GM19438 (cell line): ENCODE measurements at regions not wholly inside any gene's neighbourhood (a gene's known extent, or its start where the extent isn't known, plus 50 kb on each side); places are given as distances from the start of the nearest gene placed in this dataset.

Source experiments
- ATAC-seq: cut with Tn5 transposase; IDR thresholded peaks from one replicate; pipeline ENCODE4 v1.9.1; 2021; ENCODE audit warnings: low read depth; ENCODE audit not compliant: unreplicated experiment

DNA sequence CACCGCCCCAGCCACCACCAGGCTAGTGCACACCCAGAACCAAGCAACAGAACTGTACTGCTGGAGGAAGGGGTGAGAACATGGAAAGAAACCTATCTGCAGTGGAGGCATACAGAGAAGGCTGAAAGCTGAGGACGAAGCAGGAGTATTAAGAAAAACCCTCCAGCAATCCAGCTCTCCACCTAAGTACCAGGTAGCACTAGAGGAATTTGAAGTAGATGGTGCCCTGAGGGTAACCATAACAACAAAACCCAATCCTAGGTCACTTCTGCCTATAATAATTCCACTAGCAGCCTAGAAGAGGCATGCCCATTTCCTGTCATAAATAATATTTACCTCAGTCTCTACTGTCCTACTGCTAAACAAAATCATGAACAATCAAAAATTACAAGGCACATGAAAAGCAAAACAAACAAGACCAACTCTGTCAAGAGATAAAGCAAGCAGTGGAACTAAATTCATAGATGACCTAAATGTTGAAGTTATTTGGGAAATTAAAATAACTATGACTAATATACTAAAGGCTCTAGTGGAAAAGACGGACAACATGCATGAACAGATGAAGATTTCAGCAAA, 51.1 kb downstream of the HYCC1 start:
- ATAC-seq: no peak

DNA sequence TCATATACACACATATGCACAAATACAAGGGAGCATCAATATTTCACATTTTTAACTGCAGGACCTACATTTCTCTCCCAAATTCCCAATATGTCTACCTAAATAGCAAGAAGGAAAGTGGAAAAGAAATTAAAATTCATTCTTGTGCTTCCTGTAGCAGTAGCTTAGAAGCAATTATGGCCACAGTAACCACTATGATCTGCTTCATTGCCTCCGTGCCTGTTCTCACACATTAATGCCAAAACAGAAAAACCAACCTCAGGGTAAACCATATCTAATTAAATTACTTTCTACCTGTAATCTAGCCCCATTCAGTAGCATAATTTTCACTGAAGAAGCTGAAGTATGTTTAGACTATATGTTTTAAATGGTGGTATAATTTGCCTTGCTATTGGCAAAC, 55.2 kb downstream of the HYCC1 start:
- no peak for ATAC-seq

DNA sequence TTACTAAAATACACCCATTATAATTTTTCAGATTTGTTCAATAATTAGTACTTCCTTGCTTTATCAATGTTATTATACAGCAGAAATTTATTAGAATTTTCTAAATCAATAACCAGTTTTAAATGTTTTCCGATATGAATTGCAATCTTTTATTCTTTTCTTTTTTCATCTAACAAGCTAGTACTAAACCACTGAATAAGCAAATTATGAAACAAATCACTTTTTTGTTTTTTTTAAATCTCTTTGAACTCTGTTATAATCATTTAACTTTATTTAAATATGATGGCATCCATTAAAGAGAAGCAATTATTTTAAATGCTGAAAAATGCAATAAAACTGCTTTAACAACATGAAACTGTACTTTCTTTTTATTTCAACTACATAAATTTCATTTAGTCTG, 59.7 kb downstream of the HYCC1 start:
- ATAC-seq: no peak

DNA sequence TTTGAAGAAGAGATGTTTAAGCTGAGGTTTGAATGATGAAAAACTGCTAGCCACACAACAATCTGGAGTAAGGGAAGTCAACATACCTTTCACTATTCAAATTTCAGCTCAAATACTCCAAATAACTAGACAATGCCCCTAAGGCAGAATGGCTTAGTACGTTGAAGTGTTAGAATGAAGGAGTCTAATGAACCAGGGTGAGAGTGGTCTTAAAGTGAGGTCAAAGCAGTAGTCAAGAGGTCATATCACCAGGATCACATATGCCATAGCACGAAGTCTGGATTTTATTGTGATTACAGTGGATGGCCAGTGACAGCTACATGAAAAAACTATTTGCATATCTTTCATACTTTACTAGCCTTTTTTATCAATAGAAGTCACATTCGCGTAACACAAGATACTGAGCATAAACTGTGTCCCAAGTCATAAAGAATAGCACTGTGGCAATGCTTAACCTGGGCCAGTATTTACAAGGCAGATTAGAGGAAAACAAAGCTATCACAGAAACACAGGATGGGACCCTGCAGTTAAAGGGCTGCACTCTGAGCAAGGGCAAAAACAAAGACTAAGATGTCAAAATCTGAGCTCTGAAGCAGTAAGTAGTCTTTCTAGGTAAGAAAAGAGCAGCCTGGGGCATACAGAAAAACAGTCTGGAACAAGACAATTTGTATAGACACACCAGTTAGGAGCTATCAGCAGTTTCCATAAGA, 61.5 kb downstream of the HYCC1 start:
- ATAC-seq: no peak

DNA sequence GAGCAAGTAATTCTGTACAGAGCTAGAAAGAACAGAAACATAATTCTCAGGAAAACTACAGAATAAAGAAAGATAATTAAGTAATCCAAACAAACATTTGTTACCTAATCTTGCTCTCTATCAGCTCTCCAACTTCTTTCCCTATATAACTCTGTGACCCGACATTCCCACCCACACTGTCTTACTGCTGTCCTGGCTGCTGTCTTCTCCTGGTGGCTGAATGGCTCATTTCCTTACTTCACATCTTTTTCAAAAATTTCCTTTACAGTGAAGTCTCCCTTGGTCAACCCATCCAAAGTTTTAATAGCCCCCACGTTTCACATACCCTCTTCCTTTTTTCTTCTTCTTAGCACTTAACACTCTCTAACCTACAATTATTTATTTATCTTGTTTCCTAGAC, 64.0 kb downstream of the HYCC1 start:
- ATAC-seq: no peak

DNA sequence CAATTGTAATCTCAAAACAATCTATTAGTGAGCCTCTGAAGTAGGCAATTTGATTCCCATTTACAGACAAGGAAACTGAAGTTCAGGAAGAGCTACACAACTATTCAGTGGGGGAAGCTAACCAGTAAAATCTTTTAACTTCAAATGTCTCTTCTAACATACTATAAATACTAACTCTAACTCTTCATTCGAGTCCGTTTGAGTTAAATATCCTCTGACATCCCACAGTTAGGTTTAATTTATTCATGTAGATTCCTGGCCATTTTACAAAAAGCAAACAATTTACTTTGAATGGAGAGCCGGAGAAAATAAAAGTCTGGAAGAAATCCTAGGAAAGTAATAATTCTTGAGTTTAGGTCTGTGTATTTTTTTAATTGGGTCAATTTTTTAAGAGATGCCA, 64.7 kb downstream of the HYCC1 start:
- no peak for ATAC-seq

DNA sequence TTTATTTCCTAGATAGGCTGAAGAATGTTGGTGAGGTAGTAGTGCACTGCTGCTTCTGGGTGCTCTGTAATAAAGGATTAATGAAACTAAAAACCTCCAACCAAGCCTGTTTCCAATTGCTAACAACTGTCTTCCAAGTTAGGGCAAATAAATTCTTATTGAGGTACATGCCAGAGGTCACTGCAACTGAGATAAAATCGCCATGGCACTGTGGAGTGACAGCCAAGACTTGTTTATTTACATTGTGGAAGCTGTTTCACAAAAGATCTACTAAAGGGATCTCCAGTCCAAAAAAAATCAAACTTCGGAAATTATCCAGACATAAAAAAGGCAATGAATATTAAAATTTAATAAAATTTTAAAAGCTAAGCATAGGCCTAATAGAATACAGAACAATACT, 65.2 kb downstream of the HYCC1 start:
- ATAC-seq: no peak

DNA sequence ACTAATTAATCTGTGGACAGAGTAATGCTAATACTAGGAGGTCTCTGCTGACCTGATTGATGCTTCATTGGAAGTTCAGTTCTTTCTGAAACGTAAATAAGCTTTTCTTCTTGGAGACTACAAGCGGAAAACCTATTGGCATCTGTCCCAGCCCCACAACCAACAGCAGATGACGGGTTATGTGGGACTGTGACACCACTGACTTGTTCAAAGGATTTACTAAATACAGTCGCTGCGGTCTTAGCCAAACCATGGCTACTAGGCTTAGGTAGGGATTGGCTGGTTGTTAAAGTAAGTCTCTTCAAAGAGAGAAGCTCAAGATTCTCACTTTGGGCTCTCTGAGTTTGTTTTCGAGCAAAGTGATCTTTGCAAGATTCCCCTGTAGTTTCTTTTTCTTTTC, 68.3 kb downstream of the HYCC1 start:
- no peak for ATAC-seq

DNA sequence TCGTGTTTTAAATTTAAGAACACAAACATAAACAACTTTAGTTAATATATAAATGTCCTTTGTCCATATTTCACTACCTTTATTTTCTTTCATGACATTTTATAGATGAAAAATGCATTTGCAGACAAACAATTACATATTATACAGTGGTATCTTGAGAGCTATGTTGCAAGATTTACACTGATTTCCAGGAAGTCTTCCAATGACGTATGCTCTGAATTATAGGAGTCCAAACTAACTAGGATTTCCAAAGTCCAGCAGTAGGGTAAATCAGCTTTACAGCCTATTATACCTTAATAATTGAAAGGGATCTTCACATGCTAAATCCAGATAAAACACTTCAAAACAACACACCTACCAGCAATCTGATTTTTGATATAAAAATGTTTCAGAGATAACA, 69.4 kb downstream of the HYCC1 start:
- ATAC-seq: no peak

DNA sequence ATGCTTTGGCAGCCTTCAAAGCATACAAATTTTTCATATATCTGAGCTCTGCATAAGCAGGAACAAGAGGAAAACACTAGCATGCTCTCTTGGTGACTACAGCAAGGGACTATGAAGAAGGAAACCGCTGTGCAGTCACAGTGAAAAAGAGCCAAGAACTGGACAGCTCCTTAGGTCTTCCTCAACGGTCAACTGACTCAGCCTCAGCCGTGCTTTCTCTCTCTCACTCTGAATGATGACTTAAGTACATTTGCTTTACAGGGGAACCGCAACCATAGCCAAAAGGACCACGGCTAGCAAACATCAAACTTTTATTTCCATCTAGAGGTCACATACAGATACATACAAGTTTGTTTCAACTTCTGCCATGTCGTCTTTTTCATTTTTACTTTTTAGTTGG, 69.9 kb downstream of the HYCC1 start:
- no peak for ATAC-seq

DNA sequence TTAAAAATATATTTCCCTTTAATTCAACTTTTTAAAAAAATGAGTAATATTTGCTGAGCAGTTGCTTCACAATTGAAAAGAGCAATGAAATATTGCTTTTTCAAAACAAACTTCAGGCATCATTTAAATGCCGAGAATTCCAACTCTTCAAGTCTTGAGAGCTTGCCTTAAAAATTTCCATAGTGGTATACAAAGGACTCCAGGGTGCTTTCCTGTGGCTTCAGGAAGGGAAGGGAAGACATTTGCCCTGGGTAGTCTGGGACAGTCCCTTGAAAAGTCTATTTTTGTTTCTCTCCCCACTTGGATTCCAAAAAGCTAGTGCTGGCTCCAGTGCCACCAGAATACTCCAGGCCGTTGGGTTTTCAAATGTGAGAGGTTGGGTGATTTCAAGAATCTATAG, 71.7 kb downstream of the HYCC1 start:
- ATAC-seq: no peak

DNA sequence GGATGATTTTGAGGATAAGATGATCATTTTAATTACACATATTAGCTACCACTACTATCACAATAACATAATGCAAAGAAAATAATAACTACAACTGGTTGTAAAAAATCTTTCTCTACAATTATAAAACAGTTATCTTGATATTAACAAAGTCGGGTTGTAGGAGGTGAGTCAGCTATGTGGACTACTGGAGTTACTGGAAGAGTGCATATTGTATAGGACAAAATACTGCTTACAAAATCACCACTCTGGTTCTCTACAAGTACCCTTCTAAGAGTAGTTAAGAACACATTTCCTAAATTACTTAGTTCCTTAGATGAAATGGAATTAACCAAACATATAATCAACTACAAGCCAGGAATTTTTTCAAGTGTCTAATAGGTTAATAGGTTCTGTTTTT, 74.1 kb downstream of the HYCC1 start:
- no peak for ATAC-seq

DNA sequence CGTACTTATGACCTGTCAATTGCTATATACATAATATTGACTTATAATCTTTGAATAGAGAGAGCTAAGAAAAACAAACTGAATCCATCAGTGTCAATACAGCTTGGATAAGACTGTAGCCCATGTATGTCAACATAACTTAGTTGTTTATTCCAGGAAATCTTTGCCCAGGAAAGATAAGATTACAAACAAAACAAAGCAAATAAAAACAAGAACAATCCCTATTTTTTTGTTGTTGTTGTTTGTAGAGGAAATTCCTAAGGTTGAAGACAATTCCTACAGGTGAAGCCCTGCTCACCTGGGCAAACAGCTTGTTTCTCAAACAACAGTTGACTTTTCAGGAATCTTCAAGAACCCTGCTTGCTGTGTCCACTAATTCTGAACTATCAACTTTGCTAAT, 76.0 kb downstream of the HYCC1 start:
- no peak for ATAC-seq

DNA sequence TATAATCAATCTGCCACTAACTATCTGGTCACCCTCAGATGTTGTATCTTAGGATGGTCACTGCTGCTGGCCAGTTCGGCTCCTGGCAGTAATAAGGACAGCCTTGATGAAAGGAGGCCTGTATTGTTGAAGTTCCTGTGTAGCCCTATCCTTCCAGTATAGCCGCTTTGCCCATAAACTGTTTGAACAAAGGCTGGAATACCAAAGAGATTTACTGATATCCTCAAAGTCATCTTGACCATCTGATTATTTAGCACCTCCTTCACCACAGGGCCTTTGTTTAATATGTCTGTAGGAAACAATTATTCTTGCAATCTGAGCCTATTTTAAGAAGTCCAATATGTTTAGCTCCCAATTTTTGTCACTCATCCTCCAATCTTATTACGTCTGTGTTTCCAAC, 77.7 kb downstream of the HYCC1 start:
- ATAC-seq: no peak

DNA sequence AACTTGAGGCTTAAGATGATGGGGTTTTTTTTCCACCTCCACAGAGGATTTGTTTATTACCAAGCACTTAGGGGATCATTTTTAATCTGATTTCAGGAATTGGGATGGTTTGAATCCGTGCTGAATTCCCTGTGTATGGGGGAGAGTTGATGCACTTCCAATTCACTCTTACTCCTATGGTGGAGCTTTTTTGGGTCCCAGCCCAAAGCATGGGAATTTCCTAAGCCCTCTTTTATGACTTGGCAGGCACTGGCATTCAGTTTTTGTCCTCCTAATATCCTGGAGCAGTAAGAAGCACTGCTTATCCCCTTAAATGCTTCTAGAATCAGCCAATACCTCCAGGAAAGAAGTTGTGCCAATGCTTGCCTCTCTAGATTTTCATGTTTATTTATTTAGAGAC, 78.7 kb downstream of the HYCC1 start:
- ATAC-seq: no peak

DNA sequence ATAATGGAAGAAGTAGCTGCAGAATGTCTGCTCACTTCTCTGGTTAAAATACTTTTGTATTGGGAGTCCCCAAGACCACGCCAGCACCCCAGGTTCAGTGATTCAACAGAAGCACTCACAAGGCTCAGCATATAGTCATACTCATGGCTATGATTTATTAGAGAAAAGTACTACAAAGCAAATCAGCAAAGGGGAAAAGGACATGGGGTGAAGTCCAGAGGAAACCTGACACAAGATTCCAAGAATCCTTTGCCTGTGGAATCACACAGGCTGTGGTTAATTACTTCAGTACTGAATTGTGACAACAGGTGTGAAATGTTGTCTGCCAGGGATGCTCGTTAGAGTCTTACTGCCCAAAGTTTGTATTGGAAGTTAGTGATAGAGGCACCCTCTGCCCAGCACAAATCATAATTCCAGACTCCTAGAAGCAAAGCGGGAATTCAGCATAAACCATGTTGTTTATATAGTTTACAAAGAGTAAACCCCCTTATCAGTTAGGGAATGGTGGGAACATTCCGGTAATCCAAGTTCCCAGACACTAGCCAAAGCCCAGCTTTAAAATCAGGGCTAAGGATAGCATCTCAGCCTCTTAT, 79.4 kb downstream of the HYCC1 start:
- no peak for ATAC-seq

DNA sequence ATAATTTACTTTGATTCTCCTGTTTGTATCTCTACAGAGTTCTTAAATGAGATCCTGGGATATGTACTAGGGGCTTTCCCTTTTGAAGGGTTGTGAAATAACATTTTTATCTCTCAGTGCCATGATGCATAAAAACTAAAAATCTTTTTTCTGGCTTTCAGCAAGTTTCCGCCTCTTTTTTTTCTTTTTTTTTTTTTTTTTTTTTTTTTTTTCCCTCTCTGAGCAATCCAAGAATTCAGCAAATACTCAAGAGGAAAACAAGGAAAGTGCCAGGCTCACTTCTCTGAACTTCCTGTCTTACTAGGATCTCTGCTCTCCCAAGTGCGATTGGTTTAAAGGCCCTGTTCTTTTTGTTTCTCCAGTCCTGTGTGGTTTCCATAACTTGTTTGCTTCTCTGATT, 79.9 kb downstream of the HYCC1 start:
- ATAC-seq: no peak

DNA sequence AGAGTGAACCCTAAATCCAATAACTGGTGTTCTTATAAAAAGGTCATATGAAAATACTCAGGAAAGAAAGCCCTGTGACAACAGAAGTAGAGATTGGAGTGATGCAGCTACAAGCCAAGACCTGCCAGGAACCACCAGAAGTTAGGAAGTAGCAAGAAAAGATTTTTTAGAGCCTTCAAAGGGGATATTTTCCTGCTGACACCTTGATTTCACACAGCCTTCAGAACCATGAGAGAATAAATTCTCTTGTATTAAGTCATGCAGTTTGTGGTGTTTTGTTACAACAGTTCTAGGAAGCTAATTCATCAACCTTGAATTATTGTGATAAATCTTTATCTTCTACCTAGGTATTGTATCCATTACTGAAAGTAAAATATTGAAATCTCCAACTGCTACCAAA, 81.0 kb downstream of the HYCC1 start:
- ATAC-seq: no peak

DNA sequence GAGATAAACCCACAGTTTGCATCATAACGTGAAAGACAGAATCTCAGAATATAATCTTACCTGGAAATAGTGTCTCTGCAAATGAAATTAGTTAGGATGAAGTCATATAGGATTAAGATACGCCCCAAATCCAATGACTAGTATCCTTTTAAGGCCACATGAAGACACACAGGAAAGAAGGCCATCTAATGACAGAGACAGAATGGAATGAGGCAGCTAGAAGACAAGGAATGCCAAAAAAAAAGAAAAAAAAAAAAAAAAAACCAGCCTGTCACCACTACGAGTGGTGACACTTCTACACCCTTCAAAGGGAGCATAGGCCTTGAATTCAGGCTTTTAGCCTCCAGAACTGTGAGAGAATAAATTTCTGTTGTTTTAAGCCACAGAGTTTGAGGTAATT, 82.9 kb downstream of the HYCC1 start:
- ATAC-seq: no peak

DNA sequence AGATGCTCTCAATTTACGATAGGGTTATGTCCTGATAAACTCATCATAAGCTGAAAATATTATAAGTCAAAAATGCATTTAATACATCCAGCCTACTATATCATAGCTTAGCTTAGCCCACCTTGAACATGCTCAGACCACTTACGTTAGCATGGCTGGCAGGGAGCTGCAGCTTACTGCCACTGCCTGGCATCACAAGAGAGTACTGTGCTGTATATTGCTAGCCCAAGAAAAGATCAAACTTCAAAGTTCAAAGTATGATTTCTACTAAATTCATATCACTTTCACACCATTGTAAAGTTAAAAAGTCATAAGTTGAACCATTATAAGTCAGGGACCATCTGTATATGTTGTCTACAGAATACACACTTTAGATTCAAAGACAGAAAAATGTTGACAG, 91.6 kb downstream of the HYCC1 start:
- ATAC-seq: no peak

DNA sequence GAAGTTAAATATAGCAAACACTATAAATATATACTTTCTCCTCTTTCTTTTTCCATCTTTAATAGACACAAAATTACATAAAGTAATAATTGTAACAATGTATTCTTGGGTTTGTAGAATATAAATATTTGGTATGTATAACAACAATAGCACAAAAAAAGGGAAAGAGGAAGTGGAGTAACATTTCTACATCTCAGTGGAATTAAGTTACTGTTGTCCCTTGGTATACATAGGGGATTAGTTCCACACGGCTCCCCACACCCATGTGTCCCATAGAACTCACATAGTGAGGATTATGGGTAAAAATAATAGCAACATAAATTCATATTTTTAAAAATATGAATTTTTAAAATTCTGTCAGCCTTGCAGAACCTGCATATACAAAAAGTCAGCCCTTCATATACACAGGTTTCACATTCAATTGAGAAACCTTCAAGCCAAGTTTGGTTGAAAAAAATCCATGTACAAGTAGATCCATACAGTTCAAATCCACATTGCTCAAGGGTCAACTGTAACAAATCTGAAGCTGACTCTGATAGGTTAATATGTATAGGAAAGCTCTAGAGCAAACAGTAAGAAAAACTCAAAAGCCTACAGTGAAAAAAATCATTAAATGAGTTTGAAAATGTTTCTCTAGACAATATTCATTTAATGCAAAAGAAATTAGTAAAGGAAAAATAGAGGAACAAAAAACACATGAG, 92.4 kb downstream of the HYCC1 start:
- no peak for ATAC-seq

DNA sequence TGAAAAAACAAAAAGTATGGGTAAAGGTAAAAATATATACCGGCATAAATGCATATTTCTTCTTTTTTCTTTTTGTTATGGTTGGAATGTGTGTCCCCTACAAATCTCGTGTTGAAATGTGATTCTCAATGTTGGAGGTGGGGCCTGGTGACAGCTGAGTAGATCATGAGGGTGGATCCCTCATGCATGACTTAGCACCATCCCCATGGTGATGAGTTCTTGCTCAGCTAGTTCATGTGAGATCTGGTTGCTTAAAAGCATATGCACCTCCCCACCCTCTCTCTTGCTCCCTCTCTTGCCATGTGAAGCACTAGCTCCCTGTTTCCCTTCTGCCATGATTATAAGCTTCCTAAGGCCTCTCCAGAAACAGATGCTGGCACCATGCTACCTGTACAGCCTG, 93.3 kb downstream of the HYCC1 start:
- no peak for ATAC-seq
